NCI-H748 treated with DMSO at 0.1 percent for 48 hours (cell line): ENCODE measurements at regions not wholly inside any gene's neighbourhood (a gene's known extent, or its start where the extent isn't known, plus 50 kb on each side); places are given as distances from the start of the nearest gene placed in this dataset.

ENCODE experiments used
- DNase-seq: peaks from one replicate; lab custom pipeline; 2025; lab: John Stamatoyannopoulos, UW

GRCh38 chr3:102183186-102183585 lies 251.6 kb upstream of the ZPLD1 start:
- DNase-seq, result no peak

DNA sequence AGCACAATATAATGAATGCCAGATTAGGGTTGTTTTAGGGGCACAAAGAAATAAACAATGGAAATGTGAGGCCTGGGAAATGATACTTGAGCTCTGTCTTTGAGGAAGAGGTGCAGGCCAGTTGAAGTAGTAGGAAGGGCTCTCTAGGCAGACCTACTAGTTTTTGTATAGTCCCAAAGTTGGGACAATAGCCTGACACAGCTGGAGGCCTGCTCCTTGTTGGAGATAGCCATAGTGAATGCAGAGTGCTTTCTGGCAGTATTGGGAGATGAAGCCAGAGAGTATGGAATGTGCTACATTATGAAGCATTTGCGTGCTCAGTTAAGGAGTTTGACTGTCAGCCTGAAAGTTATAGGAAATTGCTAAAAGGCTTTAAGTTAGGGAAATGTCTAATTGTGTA lies 251.2 kb upstream of the ZPLD1 start:
- DNase-seq, result no peak

GRCh38 chr3:102189541-102189940 lies 245.3 kb upstream of the ZPLD1 start:
- DNase-seq, result no peak

- DNase-seq, result no peak
Measured at GRCh38 chr3:102189956-102190723, 244.7 kb upstream of the ZPLD1 start.

GRCh38 chr3:102192575-102192974 lies 242.2 kb upstream of the ZPLD1 start:
- no peak for DNase-seq

- DNase-seq, result no peak
Measured at GRCh38 chr3:102193255-102193654, 241.6 kb upstream of the ZPLD1 start.

- DNase-seq, result no peak
Measured at GRCh38 chr3:102194001-102194400, 240.8 kb upstream of the ZPLD1 start.

- no peak for DNase-seq
Measured at GRCh38 chr3:102194760-102195159, 240.1 kb upstream of the ZPLD1 start.

DNA sequence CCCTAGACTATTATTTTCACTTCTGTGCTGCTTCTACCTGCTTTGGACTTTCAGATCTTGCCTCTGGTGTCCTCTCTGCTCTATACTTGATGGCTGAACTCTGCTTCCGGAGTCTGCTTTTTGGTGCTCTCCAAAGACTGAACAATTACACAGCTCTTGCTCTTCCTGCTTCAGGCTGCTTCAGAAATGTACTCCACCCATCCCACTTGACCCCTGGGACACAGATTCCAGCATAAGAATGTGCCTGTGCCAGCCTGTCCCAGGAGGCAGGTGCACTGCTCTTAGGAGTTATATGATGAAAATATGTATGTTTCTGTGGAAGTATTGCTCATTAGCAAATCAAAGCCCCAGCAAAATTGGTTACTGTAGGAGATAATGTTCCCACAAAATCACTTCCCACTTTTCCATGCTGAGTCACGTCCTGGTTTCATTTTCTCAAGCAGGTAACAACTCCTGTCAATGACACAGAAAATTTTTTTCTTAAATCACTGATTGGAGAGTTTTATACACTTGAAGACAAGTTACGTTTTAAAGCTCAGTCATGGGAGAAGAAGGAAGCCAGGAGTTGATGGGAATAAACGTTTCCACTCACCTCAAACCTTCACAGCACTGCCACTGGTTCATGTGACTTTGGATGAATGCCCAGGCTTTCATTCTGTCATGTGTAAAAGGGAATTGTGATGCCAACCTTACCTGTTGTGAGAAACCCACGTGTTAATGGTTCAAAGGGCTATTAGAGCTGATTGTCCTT lies 239.4 kb upstream of the ZPLD1 start:
- no peak for DNase-seq

- no peak for DNase-seq
Measured at GRCh38 chr3:102200126-102200525, 234.7 kb upstream of the ZPLD1 start.

- DNase-seq, result no peak
Measured at GRCh38 chr3:102200560-102200959, 234.3 kb upstream of the ZPLD1 start.

GRCh38 chr3:102205647-102206046 lies 229.2 kb upstream of the ZPLD1 start:
- no peak for DNase-seq

DNA sequence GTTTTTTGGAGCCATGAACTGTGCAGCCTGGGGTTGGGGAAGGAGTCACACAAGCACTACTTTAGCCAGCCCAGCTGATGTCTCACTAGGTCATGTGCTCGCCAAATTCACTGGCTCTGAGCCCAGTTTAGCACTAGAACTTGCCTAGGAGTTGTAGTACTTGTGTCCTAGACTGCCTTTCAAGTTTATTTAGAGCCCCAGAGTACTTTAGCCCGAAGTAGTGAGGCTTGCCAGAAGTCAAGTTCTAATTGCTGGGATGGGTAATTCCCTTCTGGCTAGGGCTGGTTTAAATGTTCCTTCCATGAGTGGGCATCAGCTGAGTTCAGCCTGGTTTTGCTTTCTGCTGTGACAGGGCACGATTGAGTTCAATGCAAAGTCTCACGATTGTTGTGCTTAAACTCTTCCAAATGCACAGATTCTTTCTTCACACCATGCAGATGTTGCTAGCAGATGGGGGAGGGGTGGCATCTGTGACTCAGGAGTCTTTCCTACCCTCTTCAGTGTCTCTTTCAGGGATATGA lies 228.2 kb upstream of the ZPLD1 start:
- no peak for DNase-seq

DNA sequence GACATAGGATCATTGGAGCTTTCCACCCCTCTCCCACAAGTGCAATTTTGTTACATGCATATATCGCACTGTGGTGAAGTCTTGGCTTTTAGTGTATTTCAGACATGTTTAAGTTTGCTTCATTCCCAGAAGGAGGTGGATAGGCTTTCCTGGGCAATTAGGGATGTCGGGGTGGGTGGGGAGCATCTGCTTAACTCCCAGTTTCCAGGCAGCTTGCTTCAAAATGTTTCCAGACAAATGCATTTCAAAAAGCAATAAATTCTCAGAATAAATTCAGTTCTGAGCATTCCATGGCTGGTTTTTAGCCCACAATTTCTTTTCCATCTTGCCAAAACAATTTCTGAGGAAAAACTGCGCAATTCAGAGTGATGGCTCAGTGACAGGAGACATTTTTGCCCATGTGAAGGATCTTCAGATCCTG lies 227.7 kb upstream of the ZPLD1 start:
- no peak for DNase-seq

- no peak for DNase-seq
Measured at GRCh38 chr3:102215166-102215565, 219.6 kb upstream of the ZPLD1 start.

- no peak for DNase-seq
Measured at GRCh38 chr3:102223132-102223531, 211.7 kb upstream of the ZPLD1 start.

GRCh38 chr3:102224171-102224570 lies 210.6 kb upstream of the ZPLD1 start:
- DNase-seq, result no peak

GRCh38 chr3:102225005-102225404 lies 209.8 kb upstream of the ZPLD1 start:
- no peak for DNase-seq

DNA sequence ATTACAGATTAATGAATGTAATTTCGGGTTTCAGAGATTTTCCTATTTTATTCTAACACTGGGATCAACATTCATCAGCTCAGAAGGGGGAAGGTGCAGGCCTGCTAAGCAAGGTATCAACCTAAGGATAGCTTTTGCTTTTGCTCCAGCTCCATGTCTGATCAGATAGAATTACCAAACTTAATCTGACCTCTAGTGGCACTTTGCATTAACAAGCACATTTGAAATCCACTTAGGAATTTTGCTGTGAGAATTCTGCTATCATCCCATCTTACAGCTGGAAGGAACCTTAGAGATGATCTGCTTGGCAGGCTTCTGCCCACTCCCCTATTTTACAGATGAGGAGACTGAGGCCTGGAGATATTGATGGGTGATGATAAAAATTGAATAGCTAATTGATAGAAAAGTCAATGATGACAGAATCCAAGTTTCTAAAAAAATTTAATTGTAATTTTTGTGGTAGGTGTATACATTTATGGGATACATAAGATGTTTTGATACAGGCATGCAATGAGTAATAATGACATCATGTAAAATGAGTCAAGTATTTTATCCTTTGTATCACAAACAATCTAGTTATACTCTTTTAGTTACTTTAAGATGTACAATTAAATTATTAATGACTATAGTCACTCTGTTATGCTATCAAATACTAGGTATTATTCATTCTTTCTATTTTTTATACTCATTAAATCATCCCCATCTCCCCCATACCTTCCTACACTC lies 209.2 kb upstream of the ZPLD1 start:
- peak; percentile 53 for DNase-seq

- DNase-seq, result no peak
Measured at GRCh38 chr3:102226463-102226862, 208.4 kb upstream of the ZPLD1 start.

DNA sequence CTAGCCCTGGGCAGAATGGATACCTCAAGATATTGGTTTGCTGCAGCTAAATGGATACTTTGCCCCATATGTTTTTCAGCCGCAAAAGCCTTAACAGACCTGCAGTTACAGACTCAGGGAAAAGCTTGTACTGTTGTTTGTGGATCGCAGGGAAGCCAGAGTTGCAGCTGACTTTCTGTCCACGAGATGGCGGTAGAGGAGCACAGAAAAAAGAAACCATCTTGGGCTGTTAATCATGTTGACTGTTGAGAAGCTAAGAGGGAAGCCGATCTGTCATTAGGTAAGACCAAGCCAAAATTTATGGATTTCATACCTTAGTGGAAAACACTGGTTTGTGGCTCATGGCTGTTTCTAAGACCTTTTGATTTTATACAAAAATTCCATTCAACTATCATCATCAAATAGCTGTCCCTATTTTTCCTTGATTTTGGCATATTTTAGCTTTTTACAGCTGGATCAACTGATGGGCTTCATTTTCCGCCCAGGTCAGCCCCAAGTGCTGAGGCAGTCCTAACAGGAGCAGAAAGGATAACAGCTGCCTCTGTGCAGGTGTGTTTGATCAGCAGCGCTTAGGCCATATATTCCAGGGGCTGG lies 205.7 kb upstream of the ZPLD1 start:
- DNase-seq, result peak; percentile 56

DNA sequence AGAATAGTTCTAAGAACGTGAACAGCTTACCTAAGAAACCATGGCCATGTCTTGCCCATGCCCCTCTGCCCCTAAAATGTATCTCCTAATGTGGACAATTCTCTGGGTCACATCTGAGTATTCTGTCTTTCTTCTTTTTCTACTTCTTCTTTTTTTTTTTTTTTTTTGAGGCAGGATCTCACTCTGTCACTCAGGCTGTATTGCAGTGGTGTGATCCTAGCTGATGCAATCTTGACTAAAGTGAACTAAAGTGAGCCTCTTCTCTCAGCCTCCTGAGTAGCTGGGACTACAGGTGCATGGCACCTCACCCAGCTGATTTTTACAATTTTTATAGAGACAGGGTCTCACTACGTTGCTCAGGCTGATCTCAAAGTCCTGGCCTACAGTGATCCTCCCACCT lies 204.8 kb upstream of the ZPLD1 start:
- DNase-seq, result no peak
